ENCODE measurements at regions not wholly inside any gene's neighbourhood (a gene's known extent, or its start where the extent isn't known, plus 50 kb on each side); places are given as distances from the start of the nearest gene placed in this dataset.

- no peak for DNase-seq
Measured at GRCh38 chr16:55938126-55938525, 63.0 kb upstream of the CES5A start.

GRCh38 chr16:55933038-55933437, 57.9 kb upstream of the CES5A start:
- DNase-seq, result no peak

GRCh38 chr16:55930036-55930435, 54.9 kb upstream of the CES5A start:
- DNase-seq, result no peak

GRCh38 chr16:55929181-55929580, 54.0 kb upstream of the CES5A start:
- DNase-seq, result no peak

- no peak for DNase-seq
Measured at GRCh38 chr16:55925242-55925641, 50.1 kb upstream of the CES5A start.
